AML-193 (cell line): ENCODE measurements at regions not wholly inside any gene's neighbourhood (a gene's known extent, or its start where the extent isn't known, plus 50 kb on each side); places are given as distances from the start of the nearest gene placed in this dataset.
"Not testable (repeated sequence)": the region's sequence is repeated elsewhere in the genome, so short reads cannot be mapped to it uniquely, and the experiment has no call there.

ENCODE experiments used
- DNase-seq, 2 experiments: peaks; one replicate each; lab custom pipeline; 2025; lab: John Stamatoyannopoulos, UW

DNA sequence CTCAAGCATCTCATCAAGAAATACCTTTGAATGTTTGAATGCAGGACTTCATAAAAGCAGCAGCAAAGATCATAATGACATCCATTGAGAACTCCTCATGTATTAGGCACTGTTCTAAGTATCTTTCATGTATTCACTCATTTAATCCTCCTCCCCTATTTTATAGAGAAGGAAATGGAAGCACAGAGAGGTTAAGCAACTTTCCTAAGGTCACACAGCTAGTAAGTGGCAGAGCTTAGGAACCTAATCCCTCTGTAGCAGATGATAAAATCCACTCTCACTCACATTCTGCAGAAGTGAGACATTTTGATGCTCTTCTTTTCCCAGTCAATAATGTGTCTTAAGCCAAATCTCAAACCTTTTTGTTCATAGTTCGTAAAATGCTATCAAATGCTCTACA, 350.8 kb upstream of the C16orf82 start:
- no peak for DNase-seq

DNA sequence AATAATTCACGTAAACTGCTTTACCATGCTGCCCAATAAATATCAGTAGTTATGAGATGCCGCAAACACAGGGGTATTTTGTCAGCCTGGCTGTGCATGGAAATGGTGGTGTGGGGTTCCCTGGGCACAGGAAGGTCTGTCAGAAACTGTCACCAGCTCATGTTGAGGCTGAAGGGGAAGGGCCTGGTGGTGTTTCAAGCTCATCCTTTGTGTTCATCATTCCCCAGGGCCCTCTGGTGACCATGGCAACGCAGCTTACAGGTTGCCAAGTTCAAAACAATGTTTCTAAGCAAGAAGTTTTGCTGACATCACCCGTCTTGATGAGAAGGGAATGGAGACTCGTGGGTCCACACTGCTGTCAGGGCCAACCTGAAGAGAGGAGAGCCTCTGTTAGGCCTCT, 348.9 kb upstream of the C16orf82 start:
- no peak for DNase-seq

DNA sequence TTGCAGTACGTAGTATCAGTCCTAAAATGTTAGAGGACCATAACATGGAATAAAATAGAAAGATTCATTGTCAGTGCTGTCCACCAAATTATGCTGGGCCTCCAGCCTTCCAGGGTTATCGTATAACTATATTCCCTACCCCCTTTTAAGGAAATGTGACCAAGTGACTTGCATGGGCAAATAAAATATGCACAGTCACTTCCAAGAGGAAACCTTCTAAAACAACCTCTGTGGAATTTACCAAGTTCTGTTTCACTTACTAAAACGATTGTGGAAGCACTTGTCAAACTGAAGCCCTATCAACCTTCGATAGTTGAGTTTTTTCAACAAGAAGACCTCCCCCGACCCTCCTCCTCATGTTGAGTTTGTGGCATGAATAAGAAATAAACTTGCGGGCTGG, 345.4 kb upstream of the C16orf82 start:
- no peak for DNase-seq

DNA sequence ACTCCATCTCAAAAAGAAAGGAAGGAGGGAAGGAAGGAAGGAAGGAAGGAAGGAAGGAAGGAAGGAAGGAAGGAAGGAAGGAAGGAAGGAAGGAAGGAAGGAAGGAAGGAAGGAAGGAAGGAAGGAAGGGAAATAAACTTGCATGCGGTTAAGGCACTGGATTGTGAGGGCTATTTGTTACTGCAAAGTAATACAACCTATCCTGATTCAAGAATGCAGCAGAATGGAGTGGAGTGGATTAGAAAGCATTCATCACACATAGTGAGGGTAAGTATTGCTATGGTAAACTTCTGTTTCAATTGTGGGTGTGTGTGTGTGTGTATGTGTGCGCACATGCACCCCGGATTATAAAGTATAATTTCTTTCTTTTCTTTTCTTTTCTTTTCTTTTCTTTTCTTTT, 344.8 kb upstream of the C16orf82 start:
- not testable (repeated sequence) for DNase-seq

DNA sequence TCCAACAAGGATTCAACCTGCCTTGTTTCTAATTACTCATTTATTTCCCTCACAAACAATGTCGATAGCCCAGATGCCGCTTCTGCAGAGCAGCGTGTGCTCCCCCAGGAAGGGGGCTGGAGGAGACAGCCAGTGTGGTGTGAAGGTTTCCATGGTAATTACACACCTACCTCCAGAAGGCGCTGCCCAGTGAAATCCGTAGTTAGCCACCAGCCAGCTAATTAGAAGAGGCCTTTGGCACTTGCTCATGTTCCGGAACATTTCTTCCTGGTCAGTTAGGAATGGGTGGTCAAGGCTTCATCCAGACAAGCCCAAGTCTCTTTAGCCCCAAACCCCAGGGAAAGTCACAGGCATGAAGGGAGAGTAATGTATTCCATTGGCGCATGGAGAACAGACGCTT, 342.5 kb upstream of the C16orf82 start:
- DNase-seq = no peak

DNA sequence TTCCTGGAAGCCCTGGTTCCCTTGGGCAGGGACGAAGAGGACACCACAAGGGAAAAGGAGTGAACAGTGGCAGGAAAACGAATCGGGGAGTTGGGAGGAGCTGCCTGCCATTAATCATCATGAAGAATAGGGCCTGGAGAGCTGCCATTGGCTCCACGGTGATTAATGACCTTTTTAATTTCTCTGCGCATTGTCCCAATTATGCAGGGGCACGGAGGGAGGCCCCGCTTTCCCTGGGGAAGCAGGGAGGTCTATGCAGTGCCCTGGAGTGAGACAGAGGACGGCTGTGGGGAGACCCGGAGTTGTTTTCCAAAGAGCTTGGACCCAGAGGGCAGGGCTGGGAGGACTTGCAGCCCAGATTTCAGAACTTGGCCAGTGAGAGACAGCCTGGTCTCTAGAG, 338.9 kb upstream of the C16orf82 start:
- DNase-seq = no peak

DNA sequence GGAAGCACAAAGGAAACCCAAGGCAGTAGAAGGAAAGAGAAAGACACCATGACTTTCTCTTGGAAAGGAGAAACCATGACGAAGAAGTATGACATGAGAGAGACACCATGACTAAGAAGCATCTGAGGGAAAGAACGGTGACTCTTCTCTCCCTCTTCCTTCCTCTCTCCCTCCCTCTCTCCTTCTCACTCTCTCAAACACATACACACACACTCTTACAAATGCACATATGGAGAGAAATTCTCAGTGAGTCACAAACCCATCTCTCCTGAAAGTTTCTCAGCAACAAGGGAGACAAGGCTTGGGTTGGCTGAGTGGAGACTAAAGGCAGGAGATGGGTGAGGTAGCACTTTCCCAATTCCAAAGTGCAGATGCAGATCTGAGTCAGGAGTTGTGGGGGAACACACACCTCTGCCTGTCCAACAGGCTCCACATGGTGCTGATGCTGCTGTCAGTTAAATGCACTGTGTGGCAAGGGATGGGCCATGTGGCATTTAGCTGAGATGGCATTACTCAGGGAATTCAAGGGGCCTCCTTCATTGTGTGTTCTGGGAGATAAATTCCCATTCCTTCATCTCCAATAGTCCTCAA, 336.7 kb upstream of the C16orf82 start:
- DNase-seq = no peak

DNA sequence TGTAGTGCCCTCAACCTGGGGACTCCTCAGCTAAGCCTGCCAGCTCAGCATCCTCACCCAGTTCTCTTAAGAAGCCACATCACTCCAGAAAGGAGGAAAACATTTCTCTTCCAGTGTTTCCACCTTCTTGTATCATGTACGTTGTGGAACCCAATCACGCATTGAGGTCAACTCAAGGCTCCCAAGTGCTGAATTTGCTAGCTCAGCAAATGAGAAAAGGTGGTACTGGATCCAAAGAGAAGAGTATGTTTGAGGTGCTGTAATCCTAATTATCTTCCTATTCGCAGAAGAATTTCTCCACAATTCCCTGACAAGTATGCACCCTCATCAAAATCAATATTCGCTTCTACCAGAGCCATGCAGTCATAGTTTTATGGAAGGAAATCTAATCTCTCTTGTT, 335.0 kb upstream of the C16orf82 start:
- DNase-seq = no peak

DNA sequence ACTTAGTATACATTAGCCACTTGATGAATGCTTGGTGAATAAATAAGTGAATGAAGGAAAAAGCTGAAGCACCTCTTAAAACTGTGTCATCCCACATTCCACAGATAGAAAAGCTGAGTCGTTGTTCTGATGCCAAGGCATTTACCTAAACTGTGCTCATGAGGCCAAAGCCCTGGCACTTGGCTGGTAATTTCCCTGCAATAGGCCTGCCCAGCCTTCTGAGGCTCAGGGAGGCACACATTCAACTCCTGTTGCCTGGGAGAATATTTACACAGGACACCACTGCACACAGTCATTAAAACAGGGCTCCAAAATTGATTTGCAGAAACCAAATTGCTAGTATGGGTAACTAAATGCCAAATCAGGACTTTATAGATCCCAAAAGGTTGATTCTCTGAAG, 333.0 kb upstream of the C16orf82 start:
- DNase-seq = no peak

DNA sequence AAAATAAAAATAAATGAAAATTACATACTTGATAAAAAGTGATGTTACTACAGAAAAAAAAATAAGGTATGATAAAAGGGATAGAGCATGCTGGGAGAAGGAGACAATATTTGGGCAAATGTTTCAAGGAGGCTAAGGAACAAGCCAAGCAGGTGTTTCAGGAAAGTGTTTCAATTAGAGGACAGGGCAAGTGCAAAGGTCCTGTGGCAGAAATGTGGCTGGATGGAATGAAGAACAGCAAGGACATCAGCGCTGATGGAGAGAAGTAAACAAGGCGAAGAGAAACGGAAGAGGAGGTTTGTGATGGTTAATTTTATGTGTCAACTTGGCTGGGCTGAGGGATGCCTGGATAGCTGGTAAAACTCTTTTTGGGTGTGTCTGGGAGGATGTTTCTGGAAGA, 331.2 kb upstream of the C16orf82 start:
- no peak for DNase-seq

DNA sequence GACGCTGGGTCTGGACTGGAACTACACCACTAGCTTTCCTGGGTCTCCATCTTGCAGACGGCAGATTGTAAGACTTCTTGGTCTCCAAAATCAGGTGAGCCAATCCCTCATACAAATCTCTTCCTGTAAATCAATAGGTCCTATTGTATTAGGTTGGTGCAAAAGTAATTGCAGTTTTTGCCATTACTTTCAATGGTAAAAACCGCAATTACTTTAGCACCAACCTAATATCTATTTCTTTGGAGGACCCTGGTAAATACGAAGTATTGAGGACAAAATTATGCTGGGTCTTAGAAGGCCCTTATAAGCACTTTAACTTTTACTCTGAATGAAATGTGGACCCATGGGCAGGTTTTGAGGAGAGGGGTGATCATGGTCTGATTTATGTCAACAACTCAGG, 330.6 kb upstream of the C16orf82 start:
- no peak for DNase-seq

DNA sequence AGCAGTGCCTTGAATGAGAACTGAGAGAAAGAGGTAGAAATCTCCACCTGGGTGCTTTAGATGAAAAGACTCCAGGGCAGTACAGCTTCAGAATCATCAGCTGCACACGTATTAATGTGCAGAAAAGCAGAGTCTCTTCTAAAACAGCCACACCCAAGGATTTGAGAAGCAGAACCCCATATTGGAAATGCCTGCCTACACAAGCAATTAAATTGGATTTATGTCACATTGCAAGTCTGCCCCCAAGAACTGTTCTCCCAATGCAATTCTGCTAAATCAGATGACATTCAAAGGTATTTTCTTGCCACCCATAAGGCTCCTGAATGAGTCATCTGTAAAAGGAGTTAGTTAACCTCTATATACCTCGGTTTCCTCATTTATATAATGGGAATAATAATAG, 326.0 kb upstream of the C16orf82 start:
- DNase-seq = no peak

DNA sequence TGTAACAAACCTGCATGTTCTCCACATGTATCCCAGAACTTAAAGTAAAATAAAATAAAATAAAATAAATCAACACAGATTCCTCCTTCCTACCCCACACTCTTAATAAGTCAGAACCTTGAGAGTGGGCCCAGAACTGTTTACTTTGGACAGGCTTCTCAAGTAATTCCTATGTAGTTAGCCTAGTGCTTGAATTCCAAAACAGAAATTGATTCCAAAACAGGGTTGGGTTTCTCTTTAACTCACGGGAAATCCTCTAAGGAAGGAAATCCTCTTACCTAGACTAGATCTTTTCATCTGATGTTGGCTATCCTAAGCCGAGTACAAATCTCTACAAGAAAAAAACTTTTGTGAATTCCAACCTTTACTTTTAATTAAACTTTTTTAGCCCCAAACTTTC, 324.7 kb upstream of the C16orf82 start:
- DNase-seq = no peak

DNA sequence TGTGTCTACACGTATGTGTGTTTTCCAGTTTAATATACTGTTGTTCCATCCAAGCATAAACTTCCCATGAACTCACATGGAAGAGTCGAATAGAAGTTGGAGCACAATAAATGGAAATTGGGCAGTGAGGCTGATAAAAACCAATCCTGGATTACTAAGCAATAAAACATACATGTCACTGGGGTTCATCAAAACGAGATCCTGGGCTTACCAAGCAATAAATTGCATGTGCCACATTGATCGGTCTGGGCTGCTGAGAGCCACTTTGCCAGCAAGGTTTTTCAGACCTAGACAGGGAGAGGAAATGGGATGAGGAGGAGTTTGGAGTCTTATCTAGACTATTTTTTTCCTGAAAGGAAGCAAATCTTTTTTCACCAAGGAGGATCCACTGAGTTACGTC, 322.3 kb upstream of the C16orf82 start:
- no peak for DNase-seq

DNA sequence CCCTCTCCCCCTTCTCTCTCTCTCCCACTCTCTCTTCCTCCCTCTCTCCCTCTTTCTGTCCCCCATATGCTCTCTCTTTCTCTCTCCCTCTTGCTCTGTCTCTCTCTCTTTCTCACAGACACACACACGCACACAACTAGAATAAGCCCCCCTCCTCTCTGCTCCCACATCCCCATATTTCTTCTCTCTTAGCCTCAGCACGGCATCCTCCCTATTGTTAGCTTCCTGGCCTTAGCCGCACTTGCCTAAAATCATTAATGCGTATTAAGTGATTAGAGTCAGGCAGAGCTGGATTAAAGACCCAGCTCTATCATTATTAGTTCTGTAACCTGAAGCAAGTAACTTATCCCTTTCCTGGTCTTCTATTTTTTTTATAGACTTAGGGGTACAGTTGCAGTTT, 319.0 kb upstream of the C16orf82 start:
- DNase-seq = no peak

DNA sequence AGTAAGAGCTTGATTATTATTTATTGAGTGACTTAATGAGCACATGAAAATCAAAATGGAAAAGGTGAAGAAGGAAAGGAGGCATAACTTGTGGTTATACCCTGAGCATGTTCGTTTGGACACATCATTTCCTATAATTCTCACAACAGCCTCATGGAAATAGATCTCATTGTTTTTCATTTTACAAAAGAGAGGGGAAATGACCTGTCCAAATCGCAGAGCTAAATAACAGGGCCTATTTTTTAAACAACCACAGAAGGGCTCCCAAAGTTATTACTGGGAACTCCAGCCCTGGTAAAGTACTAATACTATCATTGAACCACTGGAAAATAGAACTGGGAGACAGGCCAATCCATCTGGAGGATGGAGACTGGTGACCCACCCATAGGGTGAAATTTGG, 317.7 kb upstream of the C16orf82 start:
- no peak for DNase-seq

DNA sequence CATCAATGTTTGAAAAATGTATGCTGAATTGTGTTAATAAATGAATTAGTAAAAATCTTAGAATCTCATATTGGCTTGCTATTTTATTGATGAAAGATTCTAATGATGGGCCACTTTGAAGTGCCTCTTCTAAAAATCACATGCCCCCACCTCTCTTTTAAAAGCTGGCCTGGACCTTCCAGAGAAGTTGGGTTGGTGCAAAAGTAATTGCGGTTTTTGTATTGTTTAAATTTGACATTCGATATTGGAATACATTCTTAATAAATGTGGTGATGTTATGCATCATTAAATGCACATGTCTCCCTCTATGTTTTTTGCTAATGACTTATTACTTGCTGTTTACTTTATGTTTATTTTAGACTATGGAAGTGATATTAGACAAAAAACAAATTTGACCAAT, 314.6 kb upstream of the C16orf82 start:
- no peak for DNase-seq

DNA sequence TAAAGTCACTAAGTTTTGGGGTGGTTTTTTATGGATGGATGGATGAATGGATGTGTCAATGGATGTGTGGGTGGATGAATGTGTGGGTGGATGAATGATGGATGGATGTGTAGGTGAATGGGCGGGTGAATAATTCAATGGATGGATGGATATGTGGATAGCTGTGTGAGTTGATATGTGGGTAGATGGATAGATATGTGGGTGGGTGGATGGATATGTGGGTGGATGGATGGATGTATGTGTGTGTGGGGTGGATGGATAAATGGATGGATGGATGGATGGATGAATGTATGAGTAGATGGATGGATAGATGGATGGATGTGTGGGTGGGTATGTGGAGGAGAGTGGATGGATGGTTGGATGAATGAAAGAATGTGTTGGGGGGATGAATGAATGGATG, 310.1 kb upstream of the C16orf82 start:
- no peak for DNase-seq

DNA sequence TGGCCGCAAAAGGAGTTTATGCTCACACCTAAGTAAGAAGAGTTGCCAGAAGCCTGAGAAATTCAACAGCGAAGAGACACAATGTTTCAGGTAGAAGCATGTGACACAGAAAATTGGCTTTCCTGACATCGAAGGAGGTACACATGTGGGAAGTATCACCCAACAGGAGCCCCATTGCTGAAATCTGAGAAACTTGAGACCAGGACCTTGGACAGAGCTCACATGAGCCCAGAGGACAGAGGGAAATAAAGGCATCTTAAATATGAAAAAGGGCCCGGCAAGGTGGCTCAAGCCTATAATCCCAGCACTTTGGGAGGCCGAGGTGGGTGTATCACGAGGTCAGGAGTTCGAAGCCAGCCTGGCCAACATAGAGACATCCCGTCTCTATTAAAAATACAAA, 304.1 kb upstream of the C16orf82 start:
- DNase-seq = no peak

DNA sequence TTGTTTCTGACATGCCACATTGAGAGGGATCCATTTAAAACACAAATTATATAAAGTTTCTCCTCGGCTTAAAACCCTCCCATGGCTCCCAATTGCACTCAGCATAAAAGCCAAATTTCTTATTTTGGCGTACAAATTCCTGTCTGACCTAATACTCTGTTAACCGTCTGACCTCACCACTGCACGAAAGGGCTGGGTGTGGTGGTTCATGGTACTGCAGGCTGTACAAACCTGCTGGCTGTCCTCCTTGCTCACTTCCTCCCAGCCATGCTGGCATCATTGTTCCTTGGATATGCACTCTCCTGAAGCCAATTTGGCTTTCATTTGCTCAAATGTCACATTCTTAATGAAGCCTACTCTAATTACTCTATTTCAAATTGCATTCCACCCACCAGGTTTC, 301.6 kb upstream of the C16orf82 start:
- no peak for DNase-seq

DNA sequence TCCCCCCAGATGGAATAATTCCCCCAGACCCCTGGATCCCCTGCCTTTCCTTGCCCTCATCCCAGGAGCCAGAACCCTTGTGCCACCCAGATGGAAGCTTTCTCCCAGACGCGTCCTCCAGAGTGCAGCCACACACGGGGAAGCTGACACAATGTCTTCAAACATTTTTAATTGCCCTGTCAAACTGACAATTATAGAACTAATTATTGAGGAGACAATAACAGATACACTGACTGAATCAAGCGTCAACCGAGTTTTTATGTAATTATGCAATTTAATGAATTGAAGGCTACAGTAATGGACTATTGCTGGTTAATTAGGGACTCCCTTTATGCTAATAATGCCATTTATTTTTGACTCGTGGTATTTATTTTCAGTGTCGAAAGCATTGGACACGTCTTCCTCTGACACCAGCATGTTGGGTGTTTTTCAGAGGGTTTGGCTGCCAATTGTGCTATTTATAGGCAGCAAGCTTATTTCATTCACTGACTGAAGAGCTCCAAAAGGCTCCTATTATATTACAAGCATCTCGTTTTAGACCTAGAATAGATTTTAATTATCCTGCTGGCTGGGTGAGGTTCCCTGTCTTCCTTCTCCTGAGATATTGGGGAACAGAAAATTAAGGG, 298.2 kb upstream of the C16orf82 start:
- DNase-seq = no peak

DNA sequence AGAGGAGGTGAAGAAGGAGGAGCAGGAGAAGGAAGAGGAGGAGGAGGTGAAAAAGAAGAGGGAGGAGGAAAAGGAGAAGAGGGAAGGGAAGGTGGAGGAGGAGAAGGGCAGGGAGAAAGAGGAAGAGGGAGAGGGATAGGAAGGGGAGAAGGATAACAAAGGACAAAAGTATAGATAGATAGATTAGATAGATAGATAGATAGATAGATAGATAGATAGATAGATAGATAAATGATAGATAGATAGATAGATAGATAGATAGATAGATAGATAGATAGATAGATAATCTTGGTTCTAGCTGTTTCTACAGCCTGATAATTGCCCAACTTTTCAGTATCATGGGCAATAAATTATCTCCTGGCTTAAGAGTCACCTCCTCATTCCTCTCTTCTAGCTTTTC, 296.2 kb upstream of the C16orf82 start:
- DNase-seq = no peak

DNA sequence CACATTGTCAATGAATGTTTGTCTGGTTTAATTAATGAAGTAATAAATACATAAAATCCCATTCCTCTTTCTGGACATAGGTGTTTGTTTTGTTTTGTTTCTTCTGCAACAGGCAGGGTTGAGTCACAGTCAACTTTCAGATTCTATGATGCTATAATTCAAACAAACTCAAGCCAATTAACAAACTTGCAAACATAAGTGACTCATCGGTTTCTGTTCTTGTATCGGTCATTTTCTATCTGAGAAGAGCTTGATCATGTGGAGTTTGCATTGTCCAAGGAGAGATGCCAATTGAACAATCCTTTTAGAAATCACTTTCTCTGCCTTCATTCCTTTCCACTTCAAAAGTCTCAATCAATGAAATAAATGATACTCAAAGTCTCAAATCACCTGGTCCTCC, 294.2 kb upstream of the C16orf82 start:
- no peak for DNase-seq

DNA sequence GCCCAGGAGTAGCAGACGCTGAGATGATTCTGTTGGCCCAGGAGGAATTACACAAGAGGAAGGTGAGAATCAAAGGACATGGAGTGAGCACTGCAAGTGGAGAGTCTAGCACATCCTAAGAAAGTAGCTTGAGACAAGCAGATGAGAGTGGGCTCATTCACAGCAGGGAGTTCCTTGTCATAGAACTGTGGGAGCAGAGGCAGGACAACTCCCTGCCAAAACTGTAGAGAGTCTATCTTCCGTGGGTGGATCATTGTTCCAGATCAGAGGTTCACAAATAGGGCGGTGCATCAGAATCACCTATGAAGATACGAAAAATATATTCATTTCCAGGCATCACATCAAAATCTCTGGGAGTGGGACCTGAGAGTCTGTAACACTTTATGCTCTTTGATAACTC, 288.9 kb upstream of the C16orf82 start:
- DNase-seq = no peak

DNA sequence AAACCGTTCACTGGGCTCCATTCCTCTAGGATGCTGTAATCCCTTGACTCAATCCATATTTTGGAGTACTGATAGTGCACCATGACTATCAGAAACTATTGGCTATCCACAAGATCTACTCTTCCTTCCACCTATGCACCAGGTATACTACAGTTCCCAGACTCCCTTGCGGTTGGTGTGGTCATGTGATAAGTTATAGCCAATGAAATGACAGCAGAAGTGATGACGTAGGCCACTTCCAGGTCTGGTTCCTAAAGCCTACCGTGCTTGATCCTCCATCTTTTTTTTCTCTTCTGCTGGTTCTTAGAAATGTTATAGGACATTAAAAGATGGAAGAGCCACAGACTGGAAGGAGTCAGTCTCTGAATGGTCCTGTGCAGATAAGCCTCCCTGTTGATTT, 278.8 kb upstream of the C16orf82 start:
- DNase-seq = no peak
